OCI-LY3 (cell line): ENCODE measurements at regions not wholly inside any gene's neighbourhood (a gene's known extent, or its start where the extent isn't known, plus 50 kb on each side); places are given as distances from the start of the nearest gene placed in this dataset.

Experiments
- H2AFZ ChIP-seq: fragments of 200-600, 300-600 bp; shearing (Covaris generic); 2 replicates; pipeline ENCODE4 v1.6.0; 2014; ENCODE audit warnings: antibody characterized with exemption, low read depth, low read length
- H3K27ac ChIP-seq: fragments of 200-600, 300-600 bp; sonication (generic); 2 replicates; pipeline ENCODE4 v1.5.1; 2014; ENCODE audit warnings: mild to moderate bottlenecking, low read length, moderate library complexity, mixed read lengths
- H3K27me3 ChIP-seq: fragments of 200-600, 300-600 bp; sonication (generic); 2 replicates; pipeline ENCODE4 v1.6.1; 2014; ENCODE audit warnings: low read depth, low read length, mixed read lengths
- H3K36me3 ChIP-seq: fragments of 200-600, 300-600 bp; sonication (generic); replicated peaks from 2 replicates; pipeline ENCODE3; 2014; ENCODE audit warnings: low read depth, low read length, mixed read lengths
- H3K4me1 ChIP-seq: fragments of 300-600, 200-600 bp; sonication (generic); 2 replicates; pipeline ENCODE4 v1.6.1; 2014; ENCODE audit warnings: low read length, mixed read lengths
- H3K4me2 ChIP-seq: fragments of 200-600, 300-600 bp; sonication (generic); 2 replicates; pipeline ENCODE4 v1.6.1; 2014; ENCODE audit warnings: low read length, mixed read lengths
- H3K4me3 ChIP-seq: fragments of 300-600, 200-600 bp; sonication (generic); 2 replicates; pipeline ENCODE4 v1.5.1; 2014; ENCODE audit warnings: antibody characterized with exemption, mild to moderate bottlenecking, low read length, moderate library complexity
- H3K79me2 ChIP-seq: fragments of 300-600, 200-600 bp; shearing (Covaris generic); 2 replicates; pipeline ENCODE4 v1.6.1; 2014; ENCODE audit warnings: mild to moderate bottlenecking, low read length, mixed read lengths
- H3K9ac ChIP-seq: fragments of 300-600, 200-600 bp; shearing (Covaris generic); 2 replicates; pipeline ENCODE4 v1.6.0; 2014; ENCODE audit warnings: mild to moderate bottlenecking, low read length, moderate library complexity
- H3K9me3 ChIP-seq: fragments of 200-600, 300-600 bp; shearing (Covaris generic); 2 replicates; pipeline ENCODE4 v1.6.1; 2014; ENCODE audit warnings: low read length, mixed read lengths; ENCODE audit not compliant: insufficient read depth
- H4K20me1 ChIP-seq: fragments of 200-600, 300-600 bp; sonication (generic); 2 replicates; pipeline ENCODE4 v1.6.1; 2016; ENCODE audit warnings: low read length, mixed read lengths; ENCODE audit not compliant: insufficient read depth
- EZH2phosphoT487 ChIP-seq: fragments of 200-600 bp; shearing (Covaris generic); IDR thresholded peaks from 2 replicates; pipeline ENCODE4 v1.6.1; 2018; ENCODE audit warnings: antibody characterized with exemption, mixed run types, low read depth
- TF ChIP-seq, protein P1 (sequence below): fragments of 200-600, 300-600 bp; sonication (generic); IDR thresholded peaks from 2 replicates; pipeline ENCODE4 v1.5.1; 2014; ENCODE audit warnings: antibody characterized with exemption, low read length, low read depth

GRCh38 chr3:164048451-164048850, 1029.8 kb downstream of the SI start:
- Histone ChIP-seq H3K79me2 (no peaks in the 10 kb centered on the region), H4K20me1 (no peaks in the 10 kb centered on the region), H2AFZ (no peak overlapping the region), H3K27me3 (no peaks in the 10 kb centered on the region), H3K9me3 (no peaks in the 10 kb centered on the region), H3K4me1 (no peaks in the 10 kb centered on the region), H3K9ac (no peak overlapping the region), H3K4me2 (no peak overlapping the region), H3K27ac (no peak overlapping the region), H3K36me3 (no peaks in the 10 kb centered on the region), H3K4me3 (no peak overlapping the region)
- no peak for TF ChIP-seq EZH2phosphoT487

- Histone ChIP-seq H3K9ac (no peak overlapping the region), H3K4me2 (no peak overlapping the region), H3K36me3 (no peaks in the 10 kb centered on the region), H3K79me2 (no peaks in the 10 kb centered on the region), H4K20me1 (no peaks in the 10 kb centered on the region), H2AFZ (no peak overlapping the region), H3K4me1 (no peaks in the 10 kb centered on the region), H3K27me3 (no peaks in the 10 kb centered on the region), H3K9me3 (no peaks in the 10 kb centered on the region), H3K27ac (no peak overlapping the region), H3K4me3 (no peak overlapping the region)
- TF ChIP-seq EZH2phosphoT487 = no peak
- TF ChIP-seq, protein P1, sequence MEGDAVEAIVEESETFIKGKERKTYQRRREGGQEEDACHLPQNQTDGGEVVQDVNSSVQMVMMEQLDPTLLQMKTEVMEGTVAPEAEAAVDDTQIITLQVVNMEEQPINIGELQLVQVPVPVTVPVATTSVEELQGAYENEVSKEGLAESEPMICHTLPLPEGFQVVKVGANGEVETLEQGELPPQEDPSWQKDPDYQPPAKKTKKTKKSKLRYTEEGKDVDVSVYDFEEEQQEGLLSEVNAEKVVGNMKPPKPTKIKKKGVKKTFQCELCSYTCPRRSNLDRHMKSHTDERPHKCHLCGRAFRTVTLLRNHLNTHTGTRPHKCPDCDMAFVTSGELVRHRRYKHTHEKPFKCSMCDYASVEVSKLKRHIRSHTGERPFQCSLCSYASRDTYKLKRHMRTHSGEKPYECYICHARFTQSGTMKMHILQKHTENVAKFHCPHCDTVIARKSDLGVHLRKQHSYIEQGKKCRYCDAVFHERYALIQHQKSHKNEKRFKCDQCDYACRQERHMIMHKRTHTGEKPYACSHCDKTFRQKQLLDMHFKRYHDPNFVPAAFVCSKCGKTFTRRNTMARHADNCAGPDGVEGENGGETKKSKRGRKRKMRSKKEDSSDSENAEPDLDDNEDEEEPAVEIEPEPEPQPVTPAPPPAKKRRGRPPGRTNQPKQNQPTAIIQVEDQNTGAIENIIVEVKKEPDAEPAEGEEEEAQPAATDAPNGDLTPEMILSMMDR = no peak
Measured at GRCh38 chr3:164040991-164041390, 1037.3 kb downstream of the SI start.

DNA sequence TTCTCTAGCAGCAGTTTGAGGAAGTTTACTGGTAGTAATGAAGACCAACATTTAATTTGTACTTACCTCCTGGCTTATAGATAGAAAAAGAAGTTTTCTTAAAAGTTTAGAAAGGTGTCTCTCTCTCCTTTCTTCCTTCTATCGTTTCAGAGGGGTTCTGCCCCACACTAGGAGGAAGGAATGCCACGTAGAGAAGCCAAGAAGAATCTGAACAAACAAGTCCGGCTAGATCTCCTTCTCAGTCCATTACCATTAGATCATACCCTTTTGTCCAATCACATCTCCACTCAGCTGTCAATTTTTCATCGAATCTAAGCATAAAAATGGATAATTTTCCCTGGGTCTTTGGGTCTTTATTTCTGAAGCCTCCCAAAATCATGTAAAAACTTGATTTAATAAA, 1048.1 kb downstream of the SI start:
- H3K9ac ChIP-seq = no peak overlapping the region
- no peak overlapping the region for H3K27ac ChIP-seq
- no peaks in the 10 kb centered on the region for H4K20me1 ChIP-seq
- H3K4me3 ChIP-seq = no peak overlapping the region
- H3K79me2 ChIP-seq = no peaks in the 10 kb centered on the region
- H2AFZ ChIP-seq = no peak overlapping the region
- no peaks in the 10 kb centered on the region for H3K4me1 ChIP-seq
- no peaks in the 10 kb centered on the region for H3K9me3 ChIP-seq
- TF ChIP-seq, protein P1 = no peak
- no peak for TF ChIP-seq EZH2phosphoT487
- no peaks in the 10 kb centered on the region for H3K36me3 ChIP-seq
- H3K27me3 ChIP-seq = no peaks in the 10 kb centered on the region
- no peak overlapping the region for H3K4me2 ChIP-seq

DNA sequence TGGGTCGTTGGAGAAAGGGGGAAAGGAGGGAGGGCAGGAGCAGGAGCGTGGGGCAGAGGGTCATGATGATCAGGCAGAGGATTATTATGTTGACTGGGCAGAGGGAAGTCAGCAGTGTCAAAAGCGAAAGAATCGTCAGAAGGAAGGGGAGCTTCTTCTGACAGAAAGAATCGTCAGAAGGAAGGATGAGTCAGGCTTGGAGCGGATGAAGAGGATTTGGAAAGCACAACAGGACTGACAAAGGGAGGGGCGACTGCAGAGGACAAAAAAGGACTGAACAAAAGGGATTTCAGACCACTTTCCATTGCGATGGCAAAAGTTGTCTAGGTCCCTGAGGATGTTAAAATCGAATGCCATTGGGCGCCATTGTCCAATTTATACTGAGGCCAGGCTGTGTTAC, 1053.5 kb downstream of the SI start:
- H2AFZ ChIP-seq = no peak overlapping the region
- no peak overlapping the region for H3K9ac ChIP-seq
- no peaks in the 10 kb centered on the region for H3K9me3 ChIP-seq
- no peak overlapping the region for H3K4me2 ChIP-seq
- H4K20me1 ChIP-seq = no peaks in the 10 kb centered on the region
- TF ChIP-seq, protein P1 = no peak
- TF ChIP-seq EZH2phosphoT487 = no peak
- no peak overlapping the region for H3K4me3 ChIP-seq
- H3K79me2 ChIP-seq = no peaks in the 10 kb centered on the region
- H3K4me1 ChIP-seq = no peaks in the 10 kb centered on the region
- H3K36me3 ChIP-seq = no peaks in the 10 kb centered on the region
- no peaks in the 10 kb centered on the region for H3K27me3 ChIP-seq
- H3K27ac ChIP-seq = no peak overlapping the region

DNA sequence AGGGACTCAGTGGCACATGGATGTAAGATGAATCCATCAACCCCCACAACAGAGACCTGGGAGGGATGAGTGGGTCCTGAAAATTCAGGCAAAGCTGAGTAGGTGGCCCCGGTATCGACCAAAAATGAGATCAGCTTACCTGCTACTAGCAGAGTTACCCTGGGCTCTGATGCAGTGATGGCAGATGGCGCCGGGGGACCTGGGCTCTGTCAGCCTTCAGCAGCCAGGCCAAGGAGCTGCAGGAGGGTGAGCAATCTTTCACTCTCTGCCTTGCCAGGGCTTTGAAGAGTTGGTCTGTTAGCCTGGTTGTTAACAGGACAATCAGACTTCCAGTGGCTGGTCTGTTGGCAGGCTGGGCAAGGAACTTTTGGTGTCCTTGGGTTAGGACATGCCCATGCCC, 1054.8 kb downstream of the SI start:
- Histone ChIP-seq H3K27me3 (no peaks in the 10 kb centered on the region), H3K36me3 (no peaks in the 10 kb centered on the region), H3K27ac (no peak overlapping the region), H3K9me3 (no peaks in the 10 kb centered on the region), H3K4me1 (no peaks in the 10 kb centered on the region), H3K79me2 (no peaks in the 10 kb centered on the region), H3K4me3 (no peak overlapping the region), H2AFZ (no peak overlapping the region), H3K9ac (no peak overlapping the region), H3K4me2 (no peak overlapping the region), H4K20me1 (no peaks in the 10 kb centered on the region)
- TF ChIP-seq, protein P1 = no peak
- no peak for TF ChIP-seq EZH2phosphoT487
